CD4-positive, alpha-beta memory T cell (primary cell): ENCODE measurements at regions not wholly inside any gene's neighbourhood (a gene's known extent, or its start where the extent isn't known, plus 50 kb on each side); places are given as distances from the start of the nearest gene placed in this dataset.
A peak's percentile ranks its signal among the peaks of the same experiment; 100 is the strongest.
"Not testable (repeated sequence)": the region's sequence is repeated elsewhere in the genome, so short reads cannot be mapped to it uniquely, and the experiment has no call there.

Experiments used
- CTCF ChIA-PET: fragments of 350-600 bp; sonication (Branson Sonifier 250); formaldehyde crosslinking; loops from one replicate; lab custom pipeline; 2021; ENCODE audit warnings: inconsistent platforms; ENCODE audit not compliant: partially characterized antibody; lab: Charles Lee
- POLR2A ChIA-PET: fragments of 350-600 bp; sonication (Branson Sonifier 250); formaldehyde crosslinking; loops from one replicate; lab custom pipeline; 2021; ENCODE audit not compliant: partially characterized antibody; lab: Charles Lee
- DNase-seq, 5 donors: peaks; one replicate each; pipeline versions ENCODE4 v3.0.0 to v3.0.0-alpha.2; 2020 to 2022; ENCODE audit warnings: mixed read lengths in 1 of 5
- H3K27ac ChIP-seq: one replicate; pipeline ENCODE4 v1.7.0; 2013; ENCODE audit warnings: low read depth, low read length
- H3K27me3 ChIP-seq: 2 replicates; pipeline ENCODE4 v1.7.0; 2013; ENCODE audit warnings: mild to moderate bottlenecking, low read length, moderate library complexity; ENCODE audit not compliant: insufficient read depth
- H3K36me3 ChIP-seq: 2 replicates; pipeline ENCODE4 v1.7.0; 2013; ENCODE audit warnings: mild to moderate bottlenecking, low read length, moderate library complexity; ENCODE audit not compliant: insufficient read depth
- H3K4me1 ChIP-seq: 2 replicates; pipeline ENCODE4 v1.7.0; 2013; ENCODE audit warnings: mild to moderate bottlenecking, low read length, moderate library complexity; ENCODE audit not compliant: insufficient read depth
- H3K4me3 ChIP-seq, 2 donors: one replicate each; pipeline ENCODE4 v1.7.0; 2013; ENCODE audit warnings: low read length in 2 of 2, mild to moderate bottlenecking in 1 of 2
- H3K9me3 ChIP-seq, 2 donors: one replicate each; pipeline ENCODE4 v1.7.0; 2013; ENCODE audit warnings: low read length in 2 of 2, control low read depth in 1 of 2; ENCODE audit not compliant: control insufficient read depth in 1 of 2
- H3K27ac Mint-ChIP-seq, 7 donors: one replicate each; pipeline ENCODE4 v1.8.0; 2020 to 2021; ENCODE audit warnings: mixed read lengths in 7 of 7, mild to moderate bottlenecking in 6 of 7, inconsistent platforms in 3 of 7, moderate library complexity in 3 of 7
- H3K27me3 Mint-ChIP-seq, 2 donors: one replicate each; pipeline ENCODE4 v1.8.0; 2020 to 2021; ENCODE audit warnings: mixed read lengths in 2 of 2
- H3K36me3 Mint-ChIP-seq, 2 donors: one replicate each; pipeline ENCODE4 v1.8.0; 2020 to 2021; ENCODE audit warnings: mixed read lengths in 2 of 2, inconsistent platforms in 1 of 2, mild to moderate bottlenecking in 1 of 2
- H3K4me1 Mint-ChIP-seq, 4 donors: one replicate each; pipeline ENCODE4 v1.8.0; 2020 to 2021; ENCODE audit warnings: mixed read lengths in 4 of 4, mild to moderate bottlenecking in 1 of 4
- H3K4me3 Mint-ChIP-seq, 8 donors: one replicate each; pipeline ENCODE4 v1.8.0; 2020 to 2021; ENCODE audit warnings: mixed read lengths in 8 of 8, mild to moderate bottlenecking in 7 of 8, moderate library complexity in 6 of 8, inconsistent platforms in 3 of 8
- H3K9me3 Mint-ChIP-seq, 8 donors: one replicate each; pipeline ENCODE4 v1.8.0; 2020 to 2021; ENCODE audit warnings: mixed read lengths in 8 of 8, mild to moderate bottlenecking in 5 of 8, inconsistent platforms in 3 of 8, moderate library complexity in 1 of 8
- intact Hi-C: fragments of 100-400 bp; cut with micrococcal nuclease; formaldehyde crosslinking; loops from one replicate; pipeline ENCODE4 v1.15.1; 2023

DNA sequence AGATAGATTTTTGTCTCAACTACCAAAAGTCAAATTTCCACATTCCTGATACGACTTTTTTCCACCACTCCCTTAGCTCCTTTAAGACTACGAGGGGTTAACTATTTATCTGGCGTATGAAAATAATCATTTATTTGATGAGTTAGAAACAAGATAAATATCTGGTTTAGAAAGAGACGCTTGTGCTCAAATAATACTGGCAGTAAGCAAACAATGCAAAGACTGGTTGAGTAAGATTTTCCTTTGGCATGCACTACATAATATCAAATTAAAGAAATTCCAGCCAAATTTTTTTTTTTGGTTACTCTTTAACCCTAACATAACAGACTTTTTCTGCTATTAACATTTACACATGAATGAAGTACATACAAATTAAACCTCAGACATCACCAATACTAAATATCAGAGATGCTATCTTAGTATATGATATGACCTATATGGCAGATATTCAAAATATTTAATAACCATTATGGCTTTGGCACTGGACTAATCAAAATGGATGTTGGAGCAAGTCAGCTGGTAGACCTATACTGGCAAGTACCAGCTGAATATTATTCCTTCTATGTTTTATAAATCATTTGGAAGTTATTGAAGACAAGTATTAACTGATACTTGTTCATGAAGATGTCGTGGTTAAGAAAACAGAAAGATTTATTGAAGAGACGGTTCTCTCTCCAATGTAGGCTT lies 345.3 kb downstream of the TFAP2B start:
- DNase-seq, result no peak
- intact Hi-C loops, result no loop called here
- no peak overlapping the region for H3K4me3 ChIP-seq
- Mint-ChIP-seq H3K27ac (no peak overlapping the region), H3K36me3 (no peaks in the 10 kb centered on the region), H3K4me3 (no peak overlapping the region), H3K27me3 (no peaks in the 10 kb centered on the region), H3K4me1 (no peaks in the 10 kb centered on the region), H3K9me3 (peaks cover 0 to 18% (median 9%) of the 10 kb centered on the region in 8 donors)
- ChIA-PET POLR2A (no interaction called here), CTCF (no interaction called here)
- no peaks in the 10 kb centered on the region for H3K9me3 ChIP-seq
- H3K27ac ChIP-seq, result no peak overlapping the region
- H3K27me3 ChIP-seq, result no peaks in the 10 kb centered on the region
- H3K36me3 ChIP-seq, result no peaks in the 10 kb centered on the region
- H3K4me1 ChIP-seq, result no peaks in the 10 kb centered on the region

GRCh38 chr6:51166914-51167313 lies 348.2 kb downstream of the TFAP2B start:
- no peak overlapping the region for H3K4me3 Mint-ChIP-seq
- H3K27me3 ChIP-seq, result no peaks in the 10 kb centered on the region
- no peaks in the 10 kb centered on the region for H3K36me3 Mint-ChIP-seq
- H3K9me3 Mint-ChIP-seq, result peaks cover 0 to 28% (median 11%) of the 10 kb centered on the region in 8 donors
- no peak for DNase-seq
- no peaks in the 10 kb centered on the region for H3K9me3 ChIP-seq
- ChIA-PET POLR2A (no interaction called here), CTCF (no interaction called here)
- no peaks in the 10 kb centered on the region for H3K4me1 ChIP-seq
- no peak overlapping the region for H3K27ac ChIP-seq
- no peak overlapping the region for H3K4me3 ChIP-seq
- no peak overlapping the region for H3K27ac Mint-ChIP-seq
- H3K36me3 ChIP-seq, result no peaks in the 10 kb centered on the region
- H3K4me1 Mint-ChIP-seq, result no peaks in the 10 kb centered on the region
- intact Hi-C loops, result no loop called here
- no peaks in the 10 kb centered on the region for H3K27me3 Mint-ChIP-seq

- H3K27me3 Mint-ChIP-seq, result no peaks in the 10 kb centered on the region
- H3K36me3 Mint-ChIP-seq, result no peaks in the 10 kb centered on the region
- Histone ChIP-seq H3K9me3 (no peaks in the 10 kb centered on the region), H3K4me1 (no peaks in the 10 kb centered on the region), H3K4me3 (no peak overlapping the region), H3K36me3 (no peaks in the 10 kb centered on the region), H3K27ac (no peak overlapping the region), H3K27me3 (no peaks in the 10 kb centered on the region)
- no peak overlapping the region for H3K4me3 Mint-ChIP-seq
- no peak overlapping the region for H3K27ac Mint-ChIP-seq
- ChIA-PET CTCF (no interaction called here), POLR2A (no interaction called here)
- no peaks in the 10 kb centered on the region for H3K4me1 Mint-ChIP-seq
- intact Hi-C loops, result no loop called here
- DNase-seq, result peak in 1 of 5 donors; percentile 16
- H3K9me3 Mint-ChIP-seq, result peaks cover 0 to 32% (median 11%) of the 10 kb centered on the region in 8 donors
These were observed 348.8 kb downstream of the TFAP2B start for GRCh38 chr6:51167468-51167867.

- Histone ChIP-seq H3K9me3 (no peaks in the 10 kb centered on the region), H3K4me1 (no peaks in the 10 kb centered on the region), H3K27me3 (no peaks in the 10 kb centered on the region), H3K36me3 (no peaks in the 10 kb centered on the region), H3K27ac (no peak overlapping the region), H3K4me3 (no peak overlapping the region)
- no peaks in the 10 kb centered on the region for H3K27me3 Mint-ChIP-seq
- ChIA-PET POLR2A (no interaction called here), CTCF (no interaction called here)
- DNase-seq, result no peak
- H3K36me3 Mint-ChIP-seq, result no peaks in the 10 kb centered on the region
- no peak overlapping the region for H3K27ac Mint-ChIP-seq
- no peak overlapping the region for H3K4me3 Mint-ChIP-seq
- H3K4me1 Mint-ChIP-seq, result no peaks in the 10 kb centered on the region
- intact Hi-C loops, result no loop called here
- peaks cover 0 to 10% (median 5%) of the 10 kb centered on the region in 8 donors for H3K9me3 Mint-ChIP-seq
These were observed 364.2 kb downstream of the TFAP2B start for GRCh38 chr6:51182827-51183226.

DNA sequence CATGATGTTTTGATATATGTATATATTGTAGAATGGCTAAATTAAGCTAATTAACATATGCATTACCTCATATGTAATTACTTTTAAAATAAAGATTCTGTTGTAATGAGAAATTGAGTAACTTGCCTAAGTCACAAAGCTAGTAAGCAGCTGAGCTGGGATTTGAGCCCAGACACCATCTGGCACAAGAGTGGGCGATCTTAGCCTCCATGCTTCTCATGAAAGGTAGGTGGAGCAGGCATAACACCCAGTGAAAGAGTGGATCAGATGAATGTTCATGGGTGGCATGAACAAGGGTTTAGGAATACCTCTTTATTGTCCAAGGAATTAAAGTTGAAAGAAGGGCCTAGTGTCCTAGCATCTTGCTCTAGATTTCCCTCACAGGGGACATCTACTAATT lies 365.4 kb downstream of the TFAP2B start:
- Histone ChIP-seq H3K4me3 (no peak overlapping the region), H3K4me1 (no peaks in the 10 kb centered on the region), H3K27me3 (no peaks in the 10 kb centered on the region), H3K9me3 (no peaks in the 10 kb centered on the region), H3K36me3 (no peaks in the 10 kb centered on the region), H3K27ac (no peak overlapping the region)
- no peaks in the 10 kb centered on the region for H3K36me3 Mint-ChIP-seq
- peaks cover 0 to 10% (median 4%) of the 10 kb centered on the region in 8 donors for H3K9me3 Mint-ChIP-seq
- H3K4me3 Mint-ChIP-seq, result no peak overlapping the region
- intact Hi-C loops, result no loop called here
- CTCF ChIA-PET, result no interaction called here
- POLR2A ChIA-PET, result no interaction called here
- H3K4me1 Mint-ChIP-seq, result no peaks in the 10 kb centered on the region
- no peaks in the 10 kb centered on the region for H3K27me3 Mint-ChIP-seq
- no peak for DNase-seq
- H3K27ac Mint-ChIP-seq, result no peak overlapping the region

GRCh38 chr6:51193163-51193562 lies 374.5 kb downstream of the TFAP2B start:
- H3K27me3 ChIP-seq, H3K27ac Mint-ChIP-seq, H3K4me3 ChIP-seq, H3K4me1 Mint-ChIP-seq, H3K9me3 ChIP-seq, H3K27ac ChIP-seq, POLR2A ChIA-PET, H3K36me3 Mint-ChIP-seq, CTCF ChIA-PET, H3K4me3 Mint-ChIP-seq, H3K27me3 Mint-ChIP-seq, H3K36me3 ChIP-seq, H3K4me1 ChIP-seq, DNase-seq, intact Hi-C loops: not testable (repeated sequence)
- H3K9me3 Mint-ChIP-seq, result peaks cover 0 to 10% (median 2%) of the 10 kb centered on the region in 8 donors

DNA sequence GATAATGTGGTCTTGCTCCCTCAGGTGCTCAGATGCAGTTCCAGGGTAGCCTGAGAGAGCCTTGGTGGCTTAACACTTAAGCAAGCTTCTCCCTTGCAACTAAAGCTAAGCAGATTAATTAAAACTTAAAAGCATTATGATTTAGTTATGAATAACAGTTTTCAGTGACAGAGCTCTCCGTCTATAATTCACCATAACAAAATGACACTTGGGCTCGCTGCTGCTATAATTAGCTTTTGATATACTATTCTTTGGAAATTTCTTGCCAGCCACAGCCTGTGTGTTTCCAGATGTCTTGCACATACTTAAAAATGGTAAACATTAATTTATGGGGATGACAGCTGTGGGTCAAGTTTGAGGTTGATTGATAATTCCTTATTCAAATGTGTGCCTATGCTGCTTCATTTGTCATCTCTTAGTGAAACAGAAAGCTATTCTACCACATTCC lies 380.5 kb downstream of the TFAP2B start:
- H3K27ac ChIP-seq, result no peak overlapping the region
- Mint-ChIP-seq H3K27ac (no peak overlapping the region), H3K27me3 (no peaks in the 10 kb centered on the region), H3K9me3 (peaks cover 0 to 6% (median under 1%) of the 10 kb centered on the region in 8 donors), H3K36me3 (no peaks in the 10 kb centered on the region), H3K4me1 (no peaks in the 10 kb centered on the region), H3K4me3 (no peak overlapping the region)
- POLR2A ChIA-PET, result no interaction called here
- CTCF ChIA-PET, result no interaction called here
- DNase-seq, result no peak
- H3K4me3 ChIP-seq, result no peak overlapping the region
- no peaks in the 10 kb centered on the region for H3K4me1 ChIP-seq
- no peaks in the 10 kb centered on the region for H3K27me3 ChIP-seq
- no peaks in the 10 kb centered on the region for H3K36me3 ChIP-seq
- intact Hi-C loops, result no loop called here
- H3K9me3 ChIP-seq, result no peaks in the 10 kb centered on the region
